ENCODE measurements at regions not wholly inside any gene's neighbourhood (a gene's known extent, or its start where the extent isn't known, plus 50 kb on each side); places are given as distances from the start of the nearest gene placed in this dataset.

GRCh38 chr18:71336576-71337210, 1047.8 kb downstream of the SOCS6 start:
- Histone ChIP-seq H3K27me3 (replicated peaks; ENCODE audit: control insufficient read depth, insufficient read depth, low read length, poor library complexity, severe bottlenecking) (no peaks in the 10 kb centered on the region), H3K27ac (ENCODE audit: insufficient read depth, low read length, poor library complexity, severe bottlenecking) (no peak overlapping the region), H3K4me1 (ENCODE audit: control insufficient read depth, insufficient read depth, low read length, poor library complexity, severe bottlenecking) (no peaks in the 10 kb centered on the region), H3K9me3 (ENCODE audit: control insufficient read depth, low read length) (no peaks in the 10 kb centered on the region), H3K4me3 (ENCODE audit: insufficient read depth, low read depth, low read length, poor library complexity, severe bottlenecking) (no peak overlapping the region), H3K36me3 (ENCODE audit: control insufficient read depth, insufficient read depth, low read length) (no peaks in the 10 kb centered on the region)
- no peak for DNase-seq

GRCh38 chr18:71329563-71329962, 1040.7 kb downstream of the SOCS6 start:
- H3K4me3 ChIP-seq (ENCODE audit: insufficient read depth, low read depth, low read length, poor library complexity, severe bottlenecking), result no peak overlapping the region
- no peak for DNase-seq
- no peaks in the 10 kb centered on the region for H3K4me1 ChIP-seq (ENCODE audit: control insufficient read depth, insufficient read depth, low read length, poor library complexity, severe bottlenecking)
- H3K36me3 ChIP-seq (ENCODE audit: control insufficient read depth, insufficient read depth, low read length), result no peaks in the 10 kb centered on the region
- H3K9me3 ChIP-seq (ENCODE audit: control insufficient read depth, low read length), result no peaks in the 10 kb centered on the region
- no peaks in the 10 kb centered on the region for H3K27me3 ChIP-seq (replicated peaks; ENCODE audit: control insufficient read depth, insufficient read depth, low read length, poor library complexity, severe bottlenecking)
- H3K27ac ChIP-seq (ENCODE audit: insufficient read depth, low read length, poor library complexity, severe bottlenecking), result no peak overlapping the region

- Histone ChIP-seq H3K27ac (ENCODE audit: insufficient read depth, low read length, poor library complexity, severe bottlenecking) (no peak overlapping the region), H3K4me1 (ENCODE audit: control insufficient read depth, insufficient read depth, low read length, poor library complexity, severe bottlenecking) (no peaks in the 10 kb centered on the region), H3K27me3 (replicated peaks; ENCODE audit: control insufficient read depth, insufficient read depth, low read length, poor library complexity, severe bottlenecking) (no peaks in the 10 kb centered on the region), H3K9me3 (ENCODE audit: control insufficient read depth, low read length) (no peaks in the 10 kb centered on the region), H3K4me3 (ENCODE audit: insufficient read depth, low read depth, low read length, poor library complexity, severe bottlenecking) (no peak overlapping the region), H3K36me3 (ENCODE audit: control insufficient read depth, insufficient read depth, low read length) (no peaks in the 10 kb centered on the region)
- DNase-seq, result no peak
Measured at GRCh38 chr18:71329114-71329513, 1040.3 kb downstream of the SOCS6 start.

- no peaks in the 10 kb centered on the region for H3K27me3 ChIP-seq (replicated peaks; ENCODE audit: control insufficient read depth, insufficient read depth, low read length, poor library complexity, severe bottlenecking)
- no peak for DNase-seq
- H3K4me3 ChIP-seq (ENCODE audit: insufficient read depth, low read depth, low read length, poor library complexity, severe bottlenecking), result no peak overlapping the region
- H3K4me1 ChIP-seq (ENCODE audit: control insufficient read depth, insufficient read depth, low read length, poor library complexity, severe bottlenecking), result no peaks in the 10 kb centered on the region
- H3K36me3 ChIP-seq (ENCODE audit: control insufficient read depth, insufficient read depth, low read length), result no peaks in the 10 kb centered on the region
- no peaks in the 10 kb centered on the region for H3K9me3 ChIP-seq (ENCODE audit: control insufficient read depth, low read length)
- no peak overlapping the region for H3K27ac ChIP-seq (ENCODE audit: insufficient read depth, low read length, poor library complexity, severe bottlenecking)
Measured at GRCh38 chr18:71327850-71328249, 1039.0 kb downstream of the SOCS6 start.

- Histone ChIP-seq H3K36me3 (ENCODE audit: control insufficient read depth, insufficient read depth, low read length) (no peaks in the 10 kb centered on the region), H3K4me3 (ENCODE audit: insufficient read depth, low read depth, low read length, poor library complexity, severe bottlenecking) (no peak overlapping the region), H3K4me1 (ENCODE audit: control insufficient read depth, insufficient read depth, low read length, poor library complexity, severe bottlenecking) (no peaks in the 10 kb centered on the region), H3K27me3 (replicated peaks; ENCODE audit: control insufficient read depth, insufficient read depth, low read length, poor library complexity, severe bottlenecking) (no peaks in the 10 kb centered on the region), H3K27ac (ENCODE audit: insufficient read depth, low read length, poor library complexity, severe bottlenecking) (no peak overlapping the region), H3K9me3 (ENCODE audit: control insufficient read depth, low read length) (no peaks in the 10 kb centered on the region)
- DNase-seq, result no peak
Measured at GRCh38 chr18:71327441-71327840, 1038.6 kb downstream of the SOCS6 start.

GRCh38 chr18:71326826-71327225, 1038.0 kb downstream of the SOCS6 start:
- no peak overlapping the region for H3K27ac ChIP-seq (ENCODE audit: insufficient read depth, low read length, poor library complexity, severe bottlenecking)
- no peak for DNase-seq
- H3K27me3 ChIP-seq (replicated peaks; ENCODE audit: control insufficient read depth, insufficient read depth, low read length, poor library complexity, severe bottlenecking), result no peaks in the 10 kb centered on the region
- no peaks in the 10 kb centered on the region for H3K36me3 ChIP-seq (ENCODE audit: control insufficient read depth, insufficient read depth, low read length)
- H3K4me1 ChIP-seq (ENCODE audit: control insufficient read depth, insufficient read depth, low read length, poor library complexity, severe bottlenecking), result no peaks in the 10 kb centered on the region
- H3K9me3 ChIP-seq (ENCODE audit: control insufficient read depth, low read length), result no peaks in the 10 kb centered on the region
- H3K4me3 ChIP-seq (ENCODE audit: insufficient read depth, low read depth, low read length, poor library complexity, severe bottlenecking), result no peak overlapping the region

GRCh38 chr18:71324356-71324755, 1035.5 kb downstream of the SOCS6 start:
- Histone ChIP-seq H3K27me3 (replicated peaks; ENCODE audit: control insufficient read depth, insufficient read depth, low read length, poor library complexity, severe bottlenecking) (no peaks in the 10 kb centered on the region), H3K9me3 (ENCODE audit: control insufficient read depth, low read length) (no peaks in the 10 kb centered on the region), H3K36me3 (ENCODE audit: control insufficient read depth, insufficient read depth, low read length) (no peaks in the 10 kb centered on the region), H3K4me1 (ENCODE audit: control insufficient read depth, insufficient read depth, low read length, poor library complexity, severe bottlenecking) (no peaks in the 10 kb centered on the region), H3K27ac (ENCODE audit: insufficient read depth, low read length, poor library complexity, severe bottlenecking) (no peak overlapping the region), H3K4me3 (ENCODE audit: insufficient read depth, low read depth, low read length, poor library complexity, severe bottlenecking) (no peak overlapping the region)
- no peak for DNase-seq

GRCh38 chr18:71322201-71322600, 1033.4 kb downstream of the SOCS6 start:
- no peak overlapping the region for H3K4me3 ChIP-seq (ENCODE audit: insufficient read depth, low read depth, low read length, poor library complexity, severe bottlenecking)
- DNase-seq, result no peak
- H3K36me3 ChIP-seq (ENCODE audit: control insufficient read depth, insufficient read depth, low read length), result no peaks in the 10 kb centered on the region
- no peaks in the 10 kb centered on the region for H3K9me3 ChIP-seq (ENCODE audit: control insufficient read depth, low read length)
- no peaks in the 10 kb centered on the region for H3K27me3 ChIP-seq (replicated peaks; ENCODE audit: control insufficient read depth, insufficient read depth, low read length, poor library complexity, severe bottlenecking)
- H3K4me1 ChIP-seq (ENCODE audit: control insufficient read depth, insufficient read depth, low read length, poor library complexity, severe bottlenecking), result no peaks in the 10 kb centered on the region
- no peak overlapping the region for H3K27ac ChIP-seq (ENCODE audit: insufficient read depth, low read length, poor library complexity, severe bottlenecking)

GRCh38 chr18:71321319-71321718, 1032.5 kb downstream of the SOCS6 start:
- Histone ChIP-seq H3K27me3 (replicated peaks; ENCODE audit: control insufficient read depth, insufficient read depth, low read length, poor library complexity, severe bottlenecking) (no peaks in the 10 kb centered on the region), H3K4me1 (ENCODE audit: control insufficient read depth, insufficient read depth, low read length, poor library complexity, severe bottlenecking) (no peaks in the 10 kb centered on the region), H3K36me3 (ENCODE audit: control insufficient read depth, insufficient read depth, low read length) (no peaks in the 10 kb centered on the region), H3K4me3 (ENCODE audit: insufficient read depth, low read depth, low read length, poor library complexity, severe bottlenecking) (no peak overlapping the region), H3K9me3 (ENCODE audit: control insufficient read depth, low read length) (no peaks in the 10 kb centered on the region), H3K27ac (ENCODE audit: insufficient read depth, low read length, poor library complexity, severe bottlenecking) (no peak overlapping the region)
- DNase-seq, result no peak

- no peaks in the 10 kb centered on the region for H3K27me3 ChIP-seq (replicated peaks; ENCODE audit: control insufficient read depth, insufficient read depth, low read length, poor library complexity, severe bottlenecking)
- no peaks in the 10 kb centered on the region for H3K4me1 ChIP-seq (ENCODE audit: control insufficient read depth, insufficient read depth, low read length, poor library complexity, severe bottlenecking)
- DNase-seq, result no peak
- no peaks in the 10 kb centered on the region for H3K9me3 ChIP-seq (ENCODE audit: control insufficient read depth, low read length)
- no peaks in the 10 kb centered on the region for H3K36me3 ChIP-seq (ENCODE audit: control insufficient read depth, insufficient read depth, low read length)
- no peak overlapping the region for H3K27ac ChIP-seq (ENCODE audit: insufficient read depth, low read length, poor library complexity, severe bottlenecking)
- H3K4me3 ChIP-seq (ENCODE audit: insufficient read depth, low read depth, low read length, poor library complexity, severe bottlenecking), result no peak overlapping the region
Measured at GRCh38 chr18:71304856-71305255, 1016.0 kb downstream of the SOCS6 start.

Measured in effector memory CD4-positive, alpha-beta T cell (primary cell).